ENCODE measurements at regions not wholly inside any gene's neighbourhood (a gene's known extent, or its start where the extent isn't known, plus 50 kb on each side); places are given as distances from the start of the nearest gene placed in this dataset.

- no peak for FAIRE-seq
- DNase-seq (ENCODE audit: insufficient read length, low spot score), result no peak
Measured at GRCh38 chr6:21679761-21680265, 86.3 kb downstream of the SOX4 start.

GRCh38 chr6:21680611-21681010 lies 87.1 kb downstream of the SOX4 start:
- DNase-seq (ENCODE audit: insufficient read length, low spot score) (no peak), FAIRE-seq (no peak)
- TF ChIP-seq, protein P1, sequence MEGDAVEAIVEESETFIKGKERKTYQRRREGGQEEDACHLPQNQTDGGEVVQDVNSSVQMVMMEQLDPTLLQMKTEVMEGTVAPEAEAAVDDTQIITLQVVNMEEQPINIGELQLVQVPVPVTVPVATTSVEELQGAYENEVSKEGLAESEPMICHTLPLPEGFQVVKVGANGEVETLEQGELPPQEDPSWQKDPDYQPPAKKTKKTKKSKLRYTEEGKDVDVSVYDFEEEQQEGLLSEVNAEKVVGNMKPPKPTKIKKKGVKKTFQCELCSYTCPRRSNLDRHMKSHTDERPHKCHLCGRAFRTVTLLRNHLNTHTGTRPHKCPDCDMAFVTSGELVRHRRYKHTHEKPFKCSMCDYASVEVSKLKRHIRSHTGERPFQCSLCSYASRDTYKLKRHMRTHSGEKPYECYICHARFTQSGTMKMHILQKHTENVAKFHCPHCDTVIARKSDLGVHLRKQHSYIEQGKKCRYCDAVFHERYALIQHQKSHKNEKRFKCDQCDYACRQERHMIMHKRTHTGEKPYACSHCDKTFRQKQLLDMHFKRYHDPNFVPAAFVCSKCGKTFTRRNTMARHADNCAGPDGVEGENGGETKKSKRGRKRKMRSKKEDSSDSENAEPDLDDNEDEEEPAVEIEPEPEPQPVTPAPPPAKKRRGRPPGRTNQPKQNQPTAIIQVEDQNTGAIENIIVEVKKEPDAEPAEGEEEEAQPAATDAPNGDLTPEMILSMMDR (IDR thresholded peaks at IDR 0.05; ENCODE audit: insufficient read depth, missing control alignments), result no peak

More at GRCh38 chr6:21679761-21680265, 86.3 kb downstream of the SOX4 start:
- TF ChIP-seq, protein P1 (IDR thresholded peaks at IDR 0.05; ENCODE audit: insufficient read depth, missing control alignments), result no peak

DNA sequence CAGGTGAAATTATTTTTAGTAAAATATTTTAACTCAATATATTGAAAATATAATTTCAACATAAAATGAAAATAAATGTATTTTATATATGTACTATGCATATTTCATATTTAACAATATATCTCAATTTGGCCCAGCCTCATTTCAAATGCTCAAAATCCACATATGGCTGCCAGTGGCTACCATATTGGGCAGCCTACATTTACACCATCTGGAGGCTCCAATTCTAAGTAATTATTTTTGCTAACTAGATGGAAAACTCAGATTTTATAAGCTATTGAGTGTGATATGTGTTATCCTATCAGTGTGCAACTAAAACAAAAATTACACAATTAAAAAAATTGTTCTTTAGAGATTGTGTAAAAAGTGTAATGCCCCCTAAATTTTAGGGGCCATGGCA lies 96.9 kb downstream of the SOX4 start:
- TF ChIP-seq, protein P1 (IDR thresholded peaks at IDR 0.05; ENCODE audit: insufficient read depth, missing control alignments), result no peak
- DNase-seq (ENCODE audit: insufficient read length, low spot score), result no peak
- no peak for FAIRE-seq

- TF ChIP-seq, protein P1 (IDR thresholded peaks at IDR 0.05; ENCODE audit: insufficient read depth, missing control alignments), result no peak
- FAIRE-seq (no peak), DNase-seq (ENCODE audit: insufficient read length, low spot score) (no peak)
Measured at GRCh38 chr6:21691685-21692346, 98.3 kb downstream of the SOX4 start.

DNA sequence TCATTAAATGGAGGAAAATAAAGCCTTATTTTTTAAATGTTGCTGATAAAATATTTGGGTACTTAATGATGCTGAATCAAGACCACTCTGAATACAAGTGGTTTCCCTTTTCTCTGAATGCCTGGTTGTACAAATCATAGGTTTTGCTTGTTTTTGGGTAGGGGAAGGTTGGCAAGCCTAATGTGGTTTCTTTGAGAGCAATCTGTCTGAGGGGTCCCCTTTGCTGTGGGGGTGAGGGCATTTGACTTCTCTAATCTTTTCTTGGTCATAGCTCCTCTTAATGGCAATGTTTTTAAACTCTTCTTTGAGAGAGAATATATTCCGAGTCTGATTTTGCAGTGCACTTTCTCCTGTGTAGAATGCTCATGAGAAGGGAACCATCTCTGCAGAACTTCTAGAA lies 99.2 kb downstream of the SOX4 start:
- TF ChIP-seq, protein P1 (IDR thresholded peaks at IDR 0.05; ENCODE audit: insufficient read depth, missing control alignments), result no peak
- DNase-seq (ENCODE audit: insufficient read length, low spot score) (no peak), FAIRE-seq (no peak)

DNA sequence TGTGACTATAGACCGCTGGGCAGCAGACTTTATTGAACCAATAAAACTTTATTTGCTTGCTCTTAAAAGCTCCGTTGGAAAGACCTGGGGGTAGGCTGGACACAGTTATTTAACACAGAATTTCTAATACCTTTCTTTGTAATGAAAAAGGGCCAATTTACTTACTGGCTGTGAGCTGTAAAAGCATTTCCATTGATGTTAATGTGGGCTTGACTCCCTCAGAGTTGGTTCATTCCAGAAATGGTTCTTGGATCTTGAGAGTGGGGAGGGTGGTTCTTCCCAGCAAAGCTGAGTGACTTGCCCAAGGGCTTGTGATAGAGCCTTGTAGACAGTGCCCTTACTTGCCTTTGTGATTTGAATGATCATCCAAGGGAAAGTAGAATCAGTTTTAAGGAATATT lies 100.6 kb downstream of the SOX4 start:
- FAIRE-seq (no peak), DNase-seq (ENCODE audit: insufficient read length, low spot score) (no peak)
- TF ChIP-seq, protein P1 (IDR thresholded peaks at IDR 0.05; ENCODE audit: insufficient read depth, missing control alignments), result no peak

GRCh38 chr6:21707524-21708319 lies 114.2 kb downstream of the SOX4 start:
- DNase-seq (ENCODE audit: insufficient read length, low spot score) (no peak), FAIRE-seq (no peak)
- TF ChIP-seq, protein P1 (IDR thresholded peaks at IDR 0.05; ENCODE audit: insufficient read depth, missing control alignments), result no peak
